EL (cell line): ENCODE measurements at regions not wholly inside any gene's neighbourhood (a gene's known extent, or its start where the extent isn't known, plus 50 kb on each side); places are given as distances from the start of the nearest gene placed in this dataset.
"Not testable (repeated sequence)": the region's sequence is repeated elsewhere in the genome, so short reads cannot be mapped to it uniquely, and the experiment has no call there.

ENCODE experiments used
- DNase-seq: peaks from one replicate; pipeline ENCODE4 v3.0.0-alpha.2; 2016

DNA sequence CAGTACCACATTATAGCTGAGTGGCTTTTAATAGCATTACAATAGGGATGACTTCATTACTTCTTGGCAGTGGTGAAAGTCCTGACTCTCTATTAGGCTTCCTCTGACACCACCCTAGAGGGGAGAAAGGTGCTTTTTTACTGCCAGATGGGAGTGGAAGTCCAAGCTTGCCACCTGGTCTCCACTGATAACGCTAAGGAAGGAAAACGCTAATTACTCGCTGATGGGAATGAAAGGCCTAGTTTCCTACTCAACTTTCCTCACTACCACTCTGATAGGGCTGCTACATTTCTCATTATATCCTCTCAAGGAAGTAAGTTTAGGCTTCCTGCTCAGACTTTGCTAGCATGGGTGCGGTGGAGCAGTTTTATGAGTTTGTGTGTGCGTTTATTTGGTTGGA is 62.3 kb upstream of the PAGE3 start:
- no peak for DNase-seq

DNA sequence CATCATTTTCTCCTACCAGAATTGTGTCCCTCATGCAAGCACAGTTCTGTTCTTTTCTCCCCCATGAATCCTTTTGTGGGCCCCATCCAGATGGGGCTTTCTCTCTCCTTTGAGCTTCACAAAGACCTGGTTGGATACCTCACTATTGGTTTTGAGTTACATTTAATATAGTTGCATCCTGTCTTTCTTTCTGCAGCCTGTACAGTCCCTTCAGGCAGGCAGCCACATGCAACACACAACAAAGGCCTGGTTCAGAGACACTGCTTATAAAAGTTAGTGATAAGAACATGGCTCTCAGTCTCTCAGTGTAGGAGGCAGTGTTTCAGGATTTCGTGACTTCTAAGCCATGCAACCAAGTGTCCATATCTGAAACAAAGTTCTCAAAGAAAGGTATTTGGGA is 70.6 kb upstream of the PAGE3 start:
- DNase-seq, result no peak

GRCh38 chrX:55336176-55336575 is 71.5 kb upstream of the PAGE3 start:
- DNase-seq, result no peak

DNA sequence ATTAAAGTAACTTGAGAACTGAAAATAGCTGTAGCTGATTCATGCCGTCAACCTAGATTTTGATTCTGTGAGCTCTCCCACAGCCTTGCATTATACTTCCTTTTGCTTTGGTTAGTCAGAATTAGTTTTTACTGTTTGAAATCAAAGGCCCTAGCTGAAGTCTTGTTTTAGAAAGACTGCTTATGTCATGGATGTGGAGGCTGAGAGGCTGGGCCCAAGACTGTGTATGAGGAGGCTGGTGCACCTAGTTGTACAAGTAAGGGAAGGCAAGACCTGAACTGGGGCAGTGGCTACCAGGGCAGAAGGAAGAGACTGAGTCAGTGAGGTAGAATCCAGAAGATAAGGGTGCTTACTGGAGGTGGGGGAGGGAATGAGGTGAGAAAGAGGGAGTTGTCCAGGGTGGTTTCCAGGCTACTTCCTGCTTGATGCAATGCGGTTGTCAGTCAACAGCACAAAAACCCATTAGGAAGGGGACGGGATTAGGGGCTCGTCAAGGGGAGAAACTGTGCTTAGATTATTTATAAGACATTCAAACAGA is 76.2 kb upstream of the PAGE3 start:
- DNase-seq, result no peak

DNA sequence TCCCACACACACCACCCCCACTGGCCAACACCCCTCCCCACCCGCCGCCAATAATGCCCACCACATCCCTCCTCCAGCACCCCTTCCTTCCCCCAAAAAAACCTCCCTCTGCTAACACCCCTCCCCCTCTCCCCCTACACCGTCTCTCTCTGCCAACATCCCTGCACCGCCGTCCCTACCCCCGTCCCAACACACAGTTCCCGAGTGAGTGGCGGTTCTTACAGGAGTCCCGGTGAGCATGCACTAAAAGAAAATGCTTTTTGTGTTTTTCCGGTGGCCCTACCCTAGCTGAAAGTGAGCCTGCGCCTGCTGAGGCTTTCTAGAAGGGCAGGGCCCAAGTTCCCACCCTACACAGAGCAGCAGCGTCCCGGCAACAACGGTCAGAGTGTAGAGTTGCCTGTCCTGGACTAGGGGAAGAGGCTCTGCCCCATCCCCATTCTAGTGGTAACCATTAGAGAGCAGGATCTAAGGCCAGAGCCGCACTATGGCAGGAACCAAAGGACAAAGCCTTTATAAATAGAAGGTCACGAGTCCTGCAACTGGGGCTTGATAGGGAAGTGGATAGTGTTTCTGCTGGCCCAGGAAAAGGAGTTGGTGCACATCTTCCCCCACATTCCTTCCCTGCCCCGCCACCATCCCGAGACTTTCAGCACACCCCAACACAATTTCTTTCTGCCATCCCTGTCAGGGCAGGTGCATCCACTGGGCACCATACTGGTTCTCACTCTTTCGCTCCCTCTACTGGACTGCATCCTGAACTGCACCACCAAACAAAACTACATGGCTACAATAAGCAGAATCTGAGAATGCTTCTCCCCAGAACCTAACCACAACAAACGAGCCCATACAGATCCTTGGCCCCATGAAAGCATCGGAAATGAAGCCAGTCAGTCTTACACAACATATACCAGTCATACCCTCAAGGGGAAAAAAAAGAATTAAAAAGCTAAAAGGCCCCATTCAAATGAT is 78.1 kb upstream of the PAGE3 start:
- DNase-seq, result peak; percentile 15

DNA sequence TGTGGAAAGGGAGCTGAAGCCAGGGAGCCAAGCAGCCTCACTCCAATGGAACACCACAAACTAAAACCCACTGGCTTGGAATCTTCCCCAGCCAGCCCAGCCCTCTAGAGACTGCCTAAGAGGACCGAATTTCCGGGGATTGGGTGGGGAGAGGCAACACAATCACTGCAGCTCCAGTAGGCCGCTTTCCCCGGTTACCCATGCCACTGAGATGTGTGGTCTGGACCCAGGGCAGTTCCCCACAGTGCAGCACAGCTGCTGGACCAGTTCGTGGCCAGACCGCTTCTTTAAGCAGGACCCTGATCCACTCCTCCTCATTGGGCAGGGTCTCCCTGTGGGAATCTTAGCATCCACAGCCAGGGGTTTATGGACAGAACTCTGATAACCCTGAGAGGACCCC is 91.9 kb upstream of the PAGE3 start:
- DNase-seq, result no peak

GRCh38 chrX:55357236-55357635 is 92.5 kb upstream of the PAGE3 start:
- no peak for DNase-seq

DNA sequence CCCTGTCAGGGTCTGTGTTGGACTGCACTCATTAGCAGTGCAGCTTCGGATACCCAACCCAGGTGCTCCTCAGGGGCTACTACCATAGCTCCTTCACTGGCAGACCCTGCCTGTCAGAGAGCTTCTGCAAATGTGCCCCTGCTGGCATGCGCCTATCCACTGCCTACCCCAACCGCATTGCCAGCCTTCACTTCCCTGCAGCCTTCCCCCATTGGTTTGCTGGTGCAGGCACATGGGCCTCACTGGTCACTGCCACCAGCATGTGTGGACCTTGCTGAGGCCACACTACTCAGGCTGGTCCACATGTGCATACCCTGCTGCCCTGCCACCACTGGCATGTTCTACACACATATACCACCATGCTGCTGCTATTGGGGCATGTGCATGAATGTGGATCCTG is 72.5 kb upstream of the MAGEH1 start:
- DNase-seq, result no peak

- no peak for DNase-seq
Measured at GRCh38 chrX:55389376-55389775, 62.6 kb upstream of the MAGEH1 start.

DNA sequence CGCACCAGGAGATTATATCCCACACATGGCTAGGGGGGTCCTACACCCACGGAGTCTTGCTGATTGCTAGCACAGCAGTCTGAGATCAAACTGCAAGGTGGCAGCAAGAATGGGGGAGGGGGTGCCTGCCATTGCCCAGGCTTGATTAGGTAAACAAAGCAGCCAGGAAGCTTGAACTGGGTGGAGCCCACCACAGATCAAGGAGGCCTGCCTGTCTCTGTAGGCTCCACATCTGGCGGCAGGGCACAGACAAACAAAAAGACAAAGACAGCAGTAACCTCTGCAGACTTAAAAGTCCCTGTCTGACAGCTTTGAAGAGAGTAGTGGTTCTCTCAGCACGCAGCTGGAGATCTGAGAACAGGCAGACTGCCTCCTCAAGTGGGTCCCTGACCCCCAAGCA is 55.1 kb upstream of the MAGEH1 start:
- DNase-seq, result not testable (repeated sequence)
